GM12878 (cell line): ENCODE measurements at regions not wholly inside any gene's neighbourhood (a gene's known extent, or its start where the extent isn't known, plus 50 kb on each side); places are given as distances from the start of the nearest gene placed in this dataset.

Source experiments
- ATAC-seq: fragments of 200-7000 bp; cut with Tn5 transposase; 3 replicates; pipeline ENCODE4 v1.9.1; 2020; ENCODE audit warnings: mild to moderate bottlenecking, moderate library complexity
- BruUV-seq: library from RNA; stranded (reverse); fragments of 400-500 nt; replicated peaks from 2 replicates; lab custom pipeline; 2021; lab: Mats Ljungman, UMichigan
- CTCF ChIA-PET: fragments of 300-600 bp; sonication (Branson Sonifier 250); formaldehyde crosslinking; extraction: SDS; loops from one replicate; lab custom pipeline; 2021; ENCODE audit warnings: inconsistent platforms; lab: Yijun Ruan, JAX
- POLR2A ChIA-PET: fragments of 350-600 bp; formaldehyde crosslinking; extraction: SDS; loops from one replicate; lab custom pipeline; 2021; ENCODE audit warnings: inconsistent platforms; lab: Charles Lee
- RAD21 ChIA-PET: fragments of 300-600 bp; sonication (Branson Sonifier 250); formaldehyde crosslinking; loops from one replicate; lab custom pipeline; 2023; ENCODE audit warnings: antibody characterized with exemption; ENCODE audit not compliant: unreplicated experiment; lab: Charles Lee
- SMC1A ChIA-PET: fragments of 300-600 bp; sonication (Branson Sonifier 250); formaldehyde crosslinking; loops from one replicate; lab custom pipeline; 2023; ENCODE audit not compliant: unreplicated experiment, uncharacterized antibody; lab: Charles Lee
- DNase-seq: peaks from one replicate; pipeline ENCODE4 v3.0.0-alpha.2; 2011; ENCODE audit warnings: low read depth, low spot score
- FAIRE-seq: peaks from 3 replicates; lab custom pipeline; 2011; peaks lifted over from hg19 to GRCh38; lab: Jason Lieb, UNC
- H2AFZ ChIP-seq: 2 replicates; pipeline ENCODE4 v1.6.0; 2011; ENCODE audit warnings: low read depth, low read length, control low read depth; ENCODE audit not compliant: control insufficient read depth
- H3K27ac ChIP-seq: 2 replicates; pipeline ENCODE4 v1.5.1; 2011; ENCODE audit warnings: control low read depth; ENCODE audit not compliant: control insufficient read depth, insufficient read depth
- H3K27me3 ChIP-seq, 2 experiments: replicated peaks in 1 of 2; 2 replicates each; pipeline versions ENCODE4 v1.6.0 to v1.6.1; 2011; ENCODE audit warnings: low read length in 1 of 2; ENCODE audit not compliant: control insufficient read depth in 2 of 2, insufficient read depth in 2 of 2
- H3K36me3 ChIP-seq, 2 experiments: 2 replicates each; pipeline ENCODE4 v1.5.1; 2011; ENCODE audit warnings: low read length in 1 of 2; ENCODE audit not compliant: control insufficient read depth in 2 of 2, insufficient read depth in 2 of 2
- H3K4me1 ChIP-seq: 2 replicates; pipeline ENCODE4 v1.6.1; 2011; ENCODE audit warnings: mild to moderate bottlenecking, low read length, moderate library complexity, mixed read lengths; ENCODE audit not compliant: control insufficient read depth, insufficient read depth
- H3K4me2 ChIP-seq: 2 replicates; pipeline ENCODE4 v1.6.0; 2011; ENCODE audit warnings: control low read depth; ENCODE audit not compliant: control insufficient read depth, insufficient read depth
- H3K4me3 ChIP-seq: fragments of 200-600 bp; sonication (generic); 2 replicates; pipeline ENCODE4 v1.5.1; 2016
- H3K79me2 ChIP-seq: 2 replicates; pipeline ENCODE4 v1.6.0; 2011; ENCODE audit warnings: low read length; ENCODE audit not compliant: control insufficient read depth, insufficient read depth
- H3K9ac ChIP-seq: 2 replicates; pipeline ENCODE4 v1.8.0; 2011; ENCODE audit warnings: low read length, control low read depth, mixed read lengths; ENCODE audit not compliant: control insufficient read depth, insufficient read depth
- H3K9me3 ChIP-seq: replicated peaks from 3 replicates; pipeline ENCODE4 v1.5.1; 2011; ENCODE audit warnings: mild to moderate bottlenecking, low read length; ENCODE audit not compliant: control insufficient read depth, insufficient read depth
- H4K20me1 ChIP-seq: 2 replicates; pipeline ENCODE4 v1.6.0; 2011; ENCODE audit not compliant: control insufficient read depth, insufficient read depth
- ATF2 ChIP-seq: IDR thresholded peaks from 2 replicates; pipeline ENCODE4 v1.6.1; 2012; ENCODE audit warnings: low read length, inconsistent platforms
- DPF2 ChIP-seq: fragments of 450-650 bp; IDR thresholded peaks from 2 replicates; pipeline ENCODE4 v1.6.1; 2017; ENCODE audit warnings: mild to moderate bottlenecking
- FOXK2 ChIP-seq: fragments of 450-650 bp; IDR thresholded peaks from 2 replicates; pipeline ENCODE4 v1.6.1; 2017; ENCODE audit warnings: mild to moderate bottlenecking, moderate library complexity
- FOXM1 ChIP-seq: IDR thresholded peaks from 2 replicates; pipeline ENCODE4 v1.6.1; 2012; ENCODE audit warnings: low read depth, mild to moderate bottlenecking, inconsistent platforms, low read length, moderate library complexity
- JUND ChIP-seq: IDR thresholded peaks from 2 replicates; pipeline ENCODE4 v1.6.1; 2012; ENCODE audit warnings: low read depth, mild to moderate bottlenecking, low read length, improper control_type of control experiment, moderate library complexity
- KDM1A ChIP-seq: fragments of 200-600 bp; sonication (generic); IDR thresholded peaks from 2 replicates; pipeline ENCODE4 v1.6.1; 2016; ENCODE audit warnings: borderline replicate concordance
- NR2C2 ChIP-seq: IDR thresholded peaks from 2 replicates; pipeline ENCODE4 v1.6.1; 2011; ENCODE audit warnings: borderline replicate concordance, low read depth; ENCODE audit not compliant: control insufficient read depth, insufficient read length
- NRF1 ChIP-seq: conservative IDR thresholded peaks from 2 replicates; pipeline ENCODE4 v1.6.1; 2011; ENCODE audit warnings: mild to moderate bottlenecking, low read depth, low read length, improper control_type of control experiment
- POLR2A ChIP-seq: IDR thresholded peaks from 2 replicates; pipeline ENCODE4 v1.6.1; 2011; ENCODE audit warnings: low read depth, mild to moderate bottlenecking, low read length
- WGBS: methylation state at CpG from one replicate; pipeline ENCODE4 v1.1.6; 2016; ENCODE audit warnings: low lambda C conversion rate; ENCODE audit not compliant: insufficient replicate concordance, insufficient coverage; ENCODE audit errors: missing lambda C conversion rate; 5-methylcytosine and 5-hydroxymethylcytosine counted together
- in situ Hi-C: fragments of 300-500 bp; cut with MboI; formaldehyde crosslinking; loops from 9 replicates; pipeline ENCODE4 v1.14.3; 2018; ENCODE audit warnings: mixed read lengths
- intact Hi-C: fragments of 100-400 bp; cut with micrococcal nuclease; formaldehyde crosslinking; loops from one replicate; pipeline ENCODE4 v1.14.2; 2022; ENCODE audit not compliant: unreplicated experiment

GRCh38 chr9:108444400-108445358, 411.1 kb downstream of the ACTL7B start:
- Histone ChIP-seq H3K9ac (no peak overlapping the region), H4K20me1 (no peaks in the 10 kb centered on the region), H3K9me3 (no peaks in the 10 kb centered on the region), H3K4me3 (no peak overlapping the region), H3K4me2 (no peak overlapping the region), H3K27me3 (no peaks in the 10 kb centered on the region), H3K27ac (no peak overlapping the region), H2AFZ (no peak overlapping the region), H3K4me1 (no peaks in the 10 kb centered on the region), H3K79me2 (no peaks in the 10 kb centered on the region), H3K36me3 (no peaks in the 10 kb centered on the region)
- FAIRE-seq, result no peak
- TF ChIP-seq DPF2 (no peak), NRF1 (no peak), FOXM1 (no peak), FOXK2 (no peak), NR2C2 (no peak), POLR2A (no peak), ATF2 (no peak), JUND (no peak), KDM1A (no peak)
- intact Hi-C loops (no loop called here), in situ Hi-C loops (no loop called here)
- ChIA-PET RAD21 (no interaction called here), CTCF (no interaction called here), POLR2A (no interaction called here), SMC1A (no interaction called here)
- no peak for DNase-seq
- no TSS peak for BruUV-seq
- WGBS, result 17% methylated on average over 5 of the region's 5 CpGs
- no peak for ATAC-seq
